Keratinocyte (primary cell): ENCODE measurements at regions not wholly inside any gene's neighbourhood (a gene's known extent, or its start where the extent isn't known, plus 50 kb on each side); places are given as distances from the start of the nearest gene placed in this dataset.

Experiments used
- EZH2 ChIP-seq: IDR thresholded peaks from one replicate; pipeline ENCODE4 v1.6.1; 2012; ENCODE audit warnings: inconsistent platforms, mild to moderate bottlenecking, low read length, moderate library complexity
- TF ChIP-seq, protein P1 (sequence below), 3 experiments: IDR thresholded peaks in 1 of 3; conservative IDR thresholded peaks in 1 of 3; optimal IDR thresholded peaks in 1 of 3; 2 replicates in 2 of 3; 3 replicates in 1 of 3; pipeline versions ENCODE3 to v1.5.1; 2011; ENCODE audit warnings: low read length in 3 of 3, mild to moderate bottlenecking in 3 of 3, moderate library complexity in 2 of 3, control low read depth in 1 of 3, inconsistent platforms in 1 of 3; ENCODE audit not compliant: insufficient read depth in 2 of 3; ENCODE audit errors: extremely low read depth in 1 of 3

DNA sequence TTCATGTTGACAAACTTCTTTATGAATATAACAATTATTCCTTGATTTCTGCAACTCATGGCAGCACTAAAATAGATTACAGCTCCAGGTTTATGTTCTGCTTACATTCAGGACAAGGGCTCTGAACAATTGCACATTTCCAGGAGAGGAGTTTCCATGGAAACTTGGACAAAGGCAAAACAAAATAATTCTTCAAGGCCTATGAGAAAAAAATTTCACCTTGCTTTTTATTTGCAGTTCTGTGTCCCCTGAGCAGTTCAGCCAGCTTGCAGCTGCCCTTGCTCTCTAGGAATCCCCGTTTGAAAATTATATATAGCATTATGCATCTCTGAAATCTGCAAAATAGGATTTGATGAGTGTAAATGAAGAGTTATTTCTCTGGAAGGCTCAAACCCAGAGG, 71.7 kb downstream of the ARL4A start:
- TF ChIP-seq, protein P1, sequence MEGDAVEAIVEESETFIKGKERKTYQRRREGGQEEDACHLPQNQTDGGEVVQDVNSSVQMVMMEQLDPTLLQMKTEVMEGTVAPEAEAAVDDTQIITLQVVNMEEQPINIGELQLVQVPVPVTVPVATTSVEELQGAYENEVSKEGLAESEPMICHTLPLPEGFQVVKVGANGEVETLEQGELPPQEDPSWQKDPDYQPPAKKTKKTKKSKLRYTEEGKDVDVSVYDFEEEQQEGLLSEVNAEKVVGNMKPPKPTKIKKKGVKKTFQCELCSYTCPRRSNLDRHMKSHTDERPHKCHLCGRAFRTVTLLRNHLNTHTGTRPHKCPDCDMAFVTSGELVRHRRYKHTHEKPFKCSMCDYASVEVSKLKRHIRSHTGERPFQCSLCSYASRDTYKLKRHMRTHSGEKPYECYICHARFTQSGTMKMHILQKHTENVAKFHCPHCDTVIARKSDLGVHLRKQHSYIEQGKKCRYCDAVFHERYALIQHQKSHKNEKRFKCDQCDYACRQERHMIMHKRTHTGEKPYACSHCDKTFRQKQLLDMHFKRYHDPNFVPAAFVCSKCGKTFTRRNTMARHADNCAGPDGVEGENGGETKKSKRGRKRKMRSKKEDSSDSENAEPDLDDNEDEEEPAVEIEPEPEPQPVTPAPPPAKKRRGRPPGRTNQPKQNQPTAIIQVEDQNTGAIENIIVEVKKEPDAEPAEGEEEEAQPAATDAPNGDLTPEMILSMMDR (optimal IDR thresholded peaks at IDR 0.05 in 1 of 3, IDR thresholded peaks at IDR 0.05 in 1 of 3, conservative IDR thresholded peaks at IDR 0.05 in 1 of 3; ENCODE audit: extremely low read depth in 1 of 3, insufficient read depth in 2 of 3, low read length in 3 of 3), result no peak
- no peak for TF ChIP-seq EZH2
